HEK293 (cell line): ENCODE measurements at regions not wholly inside any gene's neighbourhood (a gene's known extent, or its start where the extent isn't known, plus 50 kb on each side); places are given as distances from the start of the nearest gene placed in this dataset.

Source experiments
- CTCF ChIA-PET: fragments of 350-600 bp; formaldehyde crosslinking; extraction: SDS; loops from one replicate; lab custom pipeline; 2021; ENCODE audit warnings: antibody characterized with exemption; lab: Yijun Ruan, JAX
- POLR2A ChIA-PET: fragments of 300-600 bp; formaldehyde crosslinking; extraction: SDS; loops from one replicate; lab custom pipeline; 2020; ENCODE audit warnings: antibody characterized with exemption, inconsistent platforms; lab: Yijun Ruan, JAX
- H3K27ac ChIP-seq: fragments of 200-500 bp; sonication (Bioruptor generic); 2 replicates; pipeline ENCODE4 v1.5.1; 2014; ENCODE audit warnings: low read depth, low read length, control low read depth, inconsistent platforms; ENCODE audit errors: extremely low read depth
- H3K36me3 ChIP-seq, 2 experiments: fragments of 200-500 bp in 1 of 2; sonication (Bioruptor generic) in 1 of 2; 1 replicate in 1 of 2; 2 replicates in 1 of 2; pipeline ENCODE4 v1.5.1; 2014 to 2017; ENCODE audit warnings: inconsistent platforms in 2 of 2, low read length in 2 of 2; ENCODE audit not compliant: control insufficient read depth in 2 of 2, insufficient read depth in 1 of 2
- H3K4me1 ChIP-seq: fragments of 200-500 bp; sonication (Bioruptor generic); 2 replicates; pipeline ENCODE4 v1.5.1; 2014; ENCODE audit warnings: mild to moderate bottlenecking, low read length, inconsistent platforms; ENCODE audit not compliant: control insufficient read depth, insufficient read depth
- H3K4me3 ChIP-seq: 2 replicates; pipeline ENCODE4 v1.5.1; 2011; ENCODE audit warnings: low read depth, mild to moderate bottlenecking, control low read depth, low read length, moderate library complexity
- H3K9me3 ChIP-seq: fragments of 200-500 bp; sonication (Bioruptor generic); 2 replicates; pipeline ENCODE4 v1.5.1; 2014; ENCODE audit warnings: low read depth, low read length, inconsistent platforms; ENCODE audit not compliant: control insufficient read depth, insufficient read depth
- AEBP2 ChIP-seq: fragments of 450-650 bp; formaldehyde crosslinking; IDR thresholded peaks from 2 replicates; pipeline ENCODE4 v1.5.1; 2016; ENCODE audit warnings: missing biosample characterization, missing genetic modification characterization, borderline replicate concordance
- GLI2 ChIP-seq: fragments of 450-650 bp; formaldehyde crosslinking; IDR thresholded peaks from 2 replicates; pipeline ENCODE4; 2017; ENCODE audit warnings: missing biosample characterization, missing genetic modification characterization, low read depth, borderline replicate concordance
- KLF9 ChIP-seq: fragments of 450-650 bp; formaldehyde crosslinking; IDR thresholded peaks from 2 replicates; pipeline ENCODE4 v1.5.1; 2016; ENCODE audit warnings: missing biosample characterization, missing genetic modification characterization, low read depth
- PBX3 ChIP-seq: sonication (generic); formaldehyde crosslinking; IDR thresholded peaks from 2 replicates; pipeline ENCODE4 v1.8.1; 2022; ENCODE audit warnings: mild to moderate bottlenecking, moderate library complexity, missing genetic modification reagents
- TRIM28 ChIP-seq: IDR thresholded peaks from 2 replicates; pipeline ENCODE4 v1.6.1; 2011; ENCODE audit warnings: low read length, control low read depth, borderline replicate concordance
- ZFP3 ChIP-seq: fragments of 450-650 bp; formaldehyde crosslinking; IDR thresholded peaks from 2 replicates; pipeline ENCODE4 v1.5.1; 2016; ENCODE audit warnings: low read depth, missing biosample characterization, missing genetic modification characterization
- ZNF10 ChIP-seq: fragments of 450-650 bp; formaldehyde crosslinking; IDR thresholded peaks from 2 replicates; pipeline ENCODE4 v1.5.1; 2017; ENCODE audit warnings: missing biosample characterization, missing genetic modification characterization
- ZNF121 ChIP-seq: fragments of 450-650 bp; formaldehyde crosslinking; IDR thresholded peaks from 2 replicates; pipeline ENCODE4 v1.5.1; 2016; ENCODE audit warnings: missing biosample characterization, missing genetic modification characterization
- ZNF146 ChIP-seq: fragments of 450-650 bp; formaldehyde crosslinking; IDR thresholded peaks from 2 replicates; pipeline ENCODE4 v1.5.1; 2016; ENCODE audit warnings: missing biosample characterization, missing genetic modification characterization
- ZNF169 ChIP-seq: fragments of 450-650 bp; formaldehyde crosslinking; IDR thresholded peaks from 2 replicates; pipeline ENCODE4 v1.5.1; 2016; ENCODE audit warnings: missing biosample characterization, missing genetic modification characterization
- ZNF2 ChIP-seq: fragments of 450-650 bp; formaldehyde crosslinking; IDR thresholded peaks from 2 replicates; pipeline ENCODE4 v1.5.1; 2016; ENCODE audit warnings: missing biosample characterization, missing genetic modification characterization
- ZNF214 ChIP-seq: fragments of 450-650 bp; formaldehyde crosslinking; IDR thresholded peaks from 2 replicates; pipeline ENCODE4 v1.5.1; 2017; ENCODE audit warnings: missing biosample characterization, mild to moderate bottlenecking, missing genetic modification characterization, borderline replicate concordance
- ZNF266 ChIP-seq: fragments of 450-650 bp; formaldehyde crosslinking; IDR thresholded peaks from 2 replicates; pipeline ENCODE4 v1.5.1; 2016; ENCODE audit warnings: missing biosample characterization, missing genetic modification characterization, low read depth
- ZNF335 ChIP-seq: fragments of 450-650 bp; formaldehyde crosslinking; conservative IDR thresholded peaks from 2 replicates; pipeline ENCODE4 v1.5.1; 2016; ENCODE audit warnings: missing biosample characterization, missing genetic modification characterization
- ZNF513 ChIP-seq: fragments of 450-650 bp; IDR thresholded peaks from 2 replicates; pipeline ENCODE4 v1.5.1; 2018; ENCODE audit warnings: missing biosample characterization, missing genetic modification characterization
- ZNF514 ChIP-seq: fragments of 450-650 bp; formaldehyde crosslinking; IDR thresholded peaks from 2 replicates; pipeline ENCODE4 v1.5.1; 2016; ENCODE audit warnings: missing biosample characterization, missing genetic modification characterization
- ZNF596 ChIP-seq: fragments of 450-650 bp; IDR thresholded peaks from 2 replicates; pipeline ENCODE4 v1.5.0; 2018; ENCODE audit warnings: missing biosample characterization, mild to moderate bottlenecking, missing genetic modification characterization, moderate library complexity
- ZNF600 ChIP-seq: fragments of 450-650 bp; formaldehyde crosslinking; IDR thresholded peaks from 2 replicates; pipeline ENCODE4 v1.5.1; 2016; ENCODE audit warnings: missing biosample characterization, missing genetic modification characterization
- ZNF664 ChIP-seq: fragments of 450-650 bp; formaldehyde crosslinking; IDR thresholded peaks from 2 replicates; pipeline ENCODE4 v1.5.1; 2016; ENCODE audit warnings: missing biosample characterization, missing genetic modification characterization
- ZNF670 ChIP-seq: fragments of 450-650 bp; formaldehyde crosslinking; IDR thresholded peaks from 2 replicates; pipeline ENCODE4 v1.5.1; 2016; ENCODE audit warnings: missing biosample characterization, missing genetic modification characterization, low read depth
- ZNF792 ChIP-seq: fragments of 450-650 bp; formaldehyde crosslinking; IDR thresholded peaks from 2 replicates; pipeline ENCODE4 v1.5.1; 2016; ENCODE audit warnings: missing biosample characterization, missing genetic modification characterization
- ZSCAN16 ChIP-seq: fragments of 450-650 bp; formaldehyde crosslinking; IDR thresholded peaks from 2 replicates; pipeline ENCODE4 v1.5.1; 2016; ENCODE audit warnings: missing biosample characterization, missing genetic modification characterization
- TF ChIP-seq, protein P1 (sequence below): fragments of 450-650 bp; formaldehyde crosslinking; IDR thresholded peaks from 2 replicates; pipeline ENCODE4 v1.5.0; 2017; ENCODE audit warnings: missing biosample characterization, missing genetic modification characterization, borderline replicate concordance
- TF ChIP-seq, protein P2 (sequence below): IDR thresholded peaks from 2 replicates; pipeline ENCODE4 v1.6.1; 2011; ENCODE audit warnings: mild to moderate bottlenecking, low read depth, low read length, borderline replicate concordance
- TF ChIP-seq, protein P3 (sequence below): fragments of 450-650 bp; formaldehyde crosslinking; IDR thresholded peaks from 2 replicates; pipeline ENCODE4 v1.5.1; 2017; ENCODE audit warnings: missing biosample characterization, missing genetic modification characterization

- Histone ChIP-seq H3K4me3 (no peak overlapping the region), H3K4me1 (no peaks in the 10 kb centered on the region), H3K27ac (no peak overlapping the region), H3K9me3 (no peaks in the 10 kb centered on the region), H3K36me3 (no peaks in the 10 kb centered on the region)
- ChIA-PET CTCF (no interaction called here), POLR2A (no interaction called here)
- no peak for TF ChIP-seq ZNF514 (tag by site-specific recombination)
- no peak for TF ChIP-seq GLI2 (tag by site-specific recombination)
- TF ChIP-seq ZNF596 (tag by site-specific recombination), result no peak
- TF ChIP-seq, protein P1, sequence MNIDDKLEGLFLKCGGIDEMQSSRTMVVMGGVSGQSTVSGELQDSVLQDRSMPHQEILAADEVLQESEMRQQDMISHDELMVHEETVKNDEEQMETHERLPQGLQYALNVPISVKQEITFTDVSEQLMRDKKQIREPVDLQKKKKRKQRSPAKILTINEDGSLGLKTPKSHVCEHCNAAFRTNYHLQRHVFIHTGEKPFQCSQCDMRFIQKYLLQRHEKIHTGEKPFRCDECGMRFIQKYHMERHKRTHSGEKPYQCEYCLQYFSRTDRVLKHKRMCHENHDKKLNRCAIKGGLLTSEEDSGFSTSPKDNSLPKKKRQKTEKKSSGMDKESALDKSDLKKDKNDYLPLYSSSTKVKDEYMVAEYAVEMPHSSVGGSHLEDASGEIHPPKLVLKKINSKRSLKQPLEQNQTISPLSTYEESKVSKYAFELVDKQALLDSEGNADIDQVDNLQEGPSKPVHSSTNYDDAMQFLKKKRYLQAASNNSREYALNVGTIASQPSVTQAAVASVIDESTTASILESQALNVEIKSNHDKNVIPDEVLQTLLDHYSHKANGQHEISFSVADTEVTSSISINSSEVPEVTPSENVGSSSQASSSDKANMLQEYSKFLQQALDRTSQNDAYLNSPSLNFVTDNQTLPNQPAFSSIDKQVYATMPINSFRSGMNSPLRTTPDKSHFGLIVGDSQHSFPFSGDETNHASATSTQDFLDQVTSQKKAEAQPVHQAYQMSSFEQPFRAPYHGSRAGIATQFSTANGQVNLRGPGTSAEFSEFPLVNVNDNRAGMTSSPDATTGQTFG (tag by site-specific recombination), result no peak
- no peak for TF ChIP-seq ZNF10 (tag by site-specific recombination)
- TF ChIP-seq ZSCAN16 (tag by site-specific recombination), result no peak
- TF ChIP-seq ZNF214 (tag by site-specific recombination), result no peak
- no peak for TF ChIP-seq ZNF600 (tag by site-specific recombination)
- TF ChIP-seq ZNF121, result no peak
- no peak for TF ChIP-seq ZNF266
- no peak for TF ChIP-seq ZFP3 (tag by site-specific recombination)
- no peak for TF ChIP-seq ZNF792 (tag by site-specific recombination)
- TF ChIP-seq ZNF169 (tag by site-specific recombination), result no peak
- TF ChIP-seq, protein P2, sequence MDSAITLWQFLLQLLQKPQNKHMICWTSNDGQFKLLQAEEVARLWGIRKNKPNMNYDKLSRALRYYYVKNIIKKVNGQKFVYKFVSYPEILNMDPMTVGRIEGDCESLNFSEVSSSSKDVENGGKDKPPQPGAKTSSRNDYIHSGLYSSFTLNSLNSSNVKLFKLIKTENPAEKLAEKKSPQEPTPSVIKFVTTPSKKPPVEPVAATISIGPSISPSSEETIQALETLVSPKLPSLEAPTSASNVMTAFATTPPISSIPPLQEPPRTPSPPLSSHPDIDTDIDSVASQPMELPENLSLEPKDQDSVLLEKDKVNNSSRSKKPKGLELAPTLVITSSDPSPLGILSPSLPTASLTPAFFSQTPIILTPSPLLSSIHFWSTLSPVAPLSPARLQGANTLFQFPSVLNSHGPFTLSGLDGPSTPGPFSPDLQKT, result no peak
- no peak for TF ChIP-seq ZNF335 (tag by site-specific recombination)
- no peak for TF ChIP-seq ZNF146 (tag by site-specific recombination)
- no peak for TF ChIP-seq TRIM28
- no peak for TF ChIP-seq AEBP2 (tag by site-specific recombination)
- no peak for TF ChIP-seq ZNF2 (tag by site-specific recombination)
Observed at GRCh38 chr7:54187886-54188685, 354.1 kb upstream of the VSTM2A start.

GRCh38 chr7:54188843-54189242, 353.3 kb upstream of the VSTM2A start:
- POLR2A ChIA-PET, result no interaction called here
- no peaks in the 10 kb centered on the region for H3K36me3 ChIP-seq
- no peaks in the 10 kb centered on the region for H3K9me3 ChIP-seq
- no peaks in the 10 kb centered on the region for H3K4me1 ChIP-seq
- H3K27ac ChIP-seq, result no peak overlapping the region
- CTCF ChIA-PET, result no interaction called here
- H3K4me3 ChIP-seq, result no peak overlapping the region
- TF ChIP-seq, protein P3, sequence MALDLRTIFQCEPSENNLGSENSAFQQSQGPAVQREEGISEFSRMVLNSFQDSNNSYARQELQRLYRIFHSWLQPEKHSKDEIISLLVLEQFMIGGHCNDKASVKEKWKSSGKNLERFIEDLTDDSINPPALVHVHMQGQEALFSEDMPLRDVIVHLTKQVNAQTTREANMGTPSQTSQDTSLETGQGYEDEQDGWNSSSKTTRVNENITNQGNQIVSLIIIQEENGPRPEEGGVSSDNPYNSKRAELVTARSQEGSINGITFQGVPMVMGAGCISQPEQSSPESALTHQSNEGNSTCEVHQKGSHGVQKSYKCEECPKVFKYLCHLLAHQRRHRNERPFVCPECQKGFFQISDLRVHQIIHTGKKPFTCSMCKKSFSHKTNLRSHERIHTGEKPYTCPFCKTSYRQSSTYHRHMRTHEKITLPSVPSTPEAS, result no peak
- no peak for TF ChIP-seq PBX3
- TF ChIP-seq ZNF670 (tag by site-specific recombination), result no peak
- TF ChIP-seq KLF9 (tag by site-specific recombination), result no peak
- TF ChIP-seq ZNF664 (tag by site-specific recombination), result no peak
- no peak for TF ChIP-seq ZNF513 (tag by site-specific recombination)
